GM12878 (cell line): ENCODE measurements at regions not wholly inside any gene's neighbourhood (a gene's known extent, or its start where the extent isn't known, plus 50 kb on each side); places are given as distances from the start of the nearest gene placed in this dataset.

ENCODE experiments used
- EZH2 ChIP-seq: IDR thresholded peaks from 2 replicates; pipeline ENCODE4 v1.6.1; 2012; ENCODE audit warnings: low read depth, mild to moderate bottlenecking, control low read depth, inconsistent platforms, low read length, borderline replicate concordance; ENCODE audit not compliant: control insufficient read depth
- PAX5 ChIP-seq: IDR thresholded peaks from 2 replicates; pipeline ENCODE4 v1.6.1; 2011; ENCODE audit warnings: low read depth, low read length, borderline replicate concordance
- ZSCAN29 ChIP-seq: fragments of 450-650 bp; IDR thresholded peaks from 2 replicates; pipeline ENCODE4 v1.6.1; 2017; ENCODE audit warnings: mild to moderate bottlenecking, moderate library complexity

GRCh38 chr6:141551318-141551717 is 581.4 kb upstream of the GJE1 start:
- TF ChIP-seq PAX5 (no peak), ZSCAN29 (no peak), EZH2 (no peak)
